HG02798 (cell line): ENCODE measurements at regions not wholly inside any gene's neighbourhood (a gene's known extent, or its start where the extent isn't known, plus 50 kb on each side); places are given as distances from the start of the nearest gene placed in this dataset.
"Not testable (repeated sequence)": the region's sequence is repeated elsewhere in the genome, so short reads cannot be mapped to it uniquely, and the experiment has no call there.

Experiments used
- ATAC-seq: cut with Tn5 transposase; IDR thresholded peaks from one replicate; pipeline ENCODE4 v1.9.1; 2021; ENCODE audit warnings: mild to moderate bottlenecking; ENCODE audit not compliant: unreplicated experiment, poor library complexity

- no peak for ATAC-seq
These were observed 773.0 kb upstream of the AMELY start for GRCh38 chrY:7684546-7684945.

- no peak for ATAC-seq
These were observed 770.8 kb upstream of the AMELY start for GRCh38 chrY:7682386-7682785.

- no peak for ATAC-seq
These were observed 769.9 kb upstream of the AMELY start for GRCh38 chrY:7681426-7681825.

- ATAC-seq, result no peak
These were observed 762.9 kb upstream of the AMELY start for GRCh38 chrY:7674465-7674864.

- no peak for ATAC-seq
These were observed 761.2 kb upstream of the AMELY start for GRCh38 chrY:7672796-7673195.

GRCh38 chrY:7663261-7663660 is 751.7 kb upstream of the AMELY start:
- no peak for ATAC-seq

- no peak for ATAC-seq
These were observed 747.5 kb upstream of the AMELY start for GRCh38 chrY:7659047-7659446.

GRCh38 chrY:7656596-7656995 is 745.0 kb upstream of the AMELY start:
- ATAC-seq, result no peak

GRCh38 chrY:7654985-7655384 is 743.4 kb upstream of the AMELY start:
- ATAC-seq, result peak; percentile 47

- not testable (repeated sequence) for ATAC-seq
These were observed 738.3 kb upstream of the AMELY start for GRCh38 chrY:7649866-7650265.
